GM19025 (cell line): ENCODE measurements at regions not wholly inside any gene's neighbourhood (a gene's known extent, or its start where the extent isn't known, plus 50 kb on each side); places are given as distances from the start of the nearest gene placed in this dataset.

Experiments used
- ATAC-seq: cut with Tn5 transposase; IDR thresholded peaks from one replicate; pipeline ENCODE4 v1.9.1; 2021; ENCODE audit warnings: mild to moderate bottlenecking, low read depth, moderate library complexity; ENCODE audit not compliant: unreplicated experiment

DNA sequence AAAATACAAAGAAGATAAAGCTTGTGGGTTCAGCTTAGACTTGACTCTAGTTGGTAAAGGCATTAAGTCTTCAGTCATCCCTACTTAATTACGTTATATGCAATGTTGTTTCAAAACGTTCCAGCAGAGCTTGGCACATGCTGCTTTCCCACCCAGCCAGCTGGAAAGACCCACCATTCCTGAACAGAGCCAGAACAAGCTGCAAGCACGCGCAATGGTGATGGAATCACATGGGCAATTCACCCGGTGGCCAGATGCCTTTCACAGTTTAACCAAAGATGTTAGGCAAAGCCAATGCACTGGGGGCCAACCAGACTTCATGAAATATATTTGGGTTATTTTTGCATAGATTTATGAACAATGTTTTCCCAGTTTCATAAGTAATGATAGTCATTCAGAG is 123.4 kb upstream of the CDH20 start:
- ATAC-seq = no peak

DNA sequence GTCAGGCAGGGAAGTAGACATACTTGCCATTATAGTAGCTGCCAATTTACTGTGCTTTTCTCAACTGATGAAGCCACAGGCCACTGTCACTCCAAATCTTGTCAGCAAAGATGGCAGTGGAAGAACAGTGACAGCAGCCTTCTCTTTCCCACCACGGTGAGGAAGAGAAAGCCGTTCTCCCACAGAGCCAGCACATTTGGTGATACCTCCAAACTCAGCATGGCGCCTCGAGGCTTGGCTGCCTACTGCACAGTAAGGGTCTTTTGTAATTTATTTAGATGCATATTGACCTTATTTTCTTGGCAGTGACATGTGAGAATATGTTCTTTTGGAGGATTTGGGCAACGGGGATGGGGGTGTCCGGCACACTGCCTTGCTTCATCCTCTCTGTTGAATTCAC is 117.2 kb upstream of the CDH20 start:
- no peak for ATAC-seq

DNA sequence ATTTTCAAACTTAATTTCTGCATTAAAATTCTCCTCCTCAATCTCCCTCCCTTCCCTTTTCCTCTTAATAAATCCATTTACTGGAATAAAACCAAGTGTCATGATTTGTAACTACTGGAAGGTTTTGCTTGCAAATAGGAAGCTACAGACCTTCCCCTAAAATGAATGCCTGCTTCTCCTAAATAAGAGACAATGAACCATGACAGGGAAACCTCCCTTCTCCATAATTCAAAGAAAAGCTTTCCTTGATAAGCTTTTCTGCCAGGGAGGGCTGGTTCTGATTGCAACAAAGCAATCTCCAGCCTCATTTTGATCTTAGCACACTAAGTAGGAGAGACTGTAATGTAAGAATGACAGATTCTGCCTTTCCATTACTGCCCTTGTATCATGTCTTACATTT is 111.0 kb upstream of the CDH20 start:
- ATAC-seq = no peak

DNA sequence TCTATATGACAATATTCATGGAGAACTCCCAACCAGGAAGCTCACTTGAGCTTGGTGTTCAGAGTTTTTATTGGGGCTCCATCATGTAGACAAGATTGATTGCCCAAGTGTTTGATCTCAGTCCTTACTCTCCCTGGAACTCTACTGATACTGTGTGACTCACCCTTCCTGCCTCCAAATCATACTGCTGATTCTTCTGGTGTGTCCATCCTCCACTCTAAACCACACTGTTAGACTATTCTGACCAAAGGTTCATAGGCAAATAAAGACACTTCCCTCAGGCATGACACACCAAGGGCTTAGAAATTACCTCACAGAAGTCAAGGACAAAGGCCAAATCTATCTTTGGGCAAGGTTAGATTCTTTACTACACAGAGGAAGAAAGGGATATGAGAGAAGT is 107.9 kb upstream of the CDH20 start:
- no peak for ATAC-seq

DNA sequence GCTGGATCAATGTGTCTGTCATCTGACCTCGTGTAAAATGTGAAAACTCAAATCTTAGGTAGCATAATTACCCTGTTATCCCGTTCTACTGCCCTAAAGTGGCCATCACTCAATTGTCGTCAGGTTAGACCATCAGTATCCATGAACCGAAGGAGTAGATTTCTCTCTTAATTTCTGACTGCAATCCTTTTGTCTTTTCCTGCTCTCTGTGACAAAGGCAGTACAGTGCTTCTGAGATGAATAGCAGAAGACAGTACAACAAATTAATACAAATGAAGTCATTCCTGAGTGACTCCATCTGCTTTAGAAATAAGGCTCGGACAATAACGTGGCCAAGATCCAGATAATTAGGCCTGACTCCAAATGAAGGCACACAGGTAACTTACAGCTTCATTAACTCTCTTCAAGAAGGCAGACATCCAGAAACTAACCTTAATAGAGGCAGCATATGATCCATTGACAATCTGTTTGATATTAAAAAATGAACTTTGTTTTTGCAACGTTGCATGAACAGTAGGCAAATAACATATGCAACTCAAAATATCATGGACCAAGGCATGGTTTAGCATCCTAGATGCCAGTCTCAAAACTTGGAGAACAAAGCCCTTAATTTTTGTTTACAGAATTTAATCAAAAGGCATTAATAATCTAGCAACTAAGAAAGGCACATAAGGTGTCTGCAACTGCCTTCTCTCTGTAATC is 96.7 kb upstream of the CDH20 start:
- no peak for ATAC-seq

DNA sequence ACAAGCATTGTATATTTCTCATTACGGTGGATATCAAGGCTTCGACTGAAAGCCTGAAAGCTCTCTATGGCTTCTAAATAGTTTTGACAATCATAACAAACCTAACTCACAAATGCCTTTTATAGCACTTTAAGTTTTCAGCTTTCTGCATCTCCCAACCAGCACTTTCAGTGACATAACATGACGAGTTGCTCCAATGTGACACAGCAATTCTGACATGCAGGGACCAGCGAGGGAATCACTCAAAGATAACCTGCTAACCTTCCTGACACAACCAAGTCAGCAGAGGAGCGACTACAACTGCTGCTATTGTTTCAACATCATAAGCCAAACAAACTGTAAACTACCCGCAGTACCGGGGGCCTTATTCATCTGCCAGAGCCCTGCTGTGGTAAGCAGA is 95.7 kb upstream of the CDH20 start:
- ATAC-seq = no peak

DNA sequence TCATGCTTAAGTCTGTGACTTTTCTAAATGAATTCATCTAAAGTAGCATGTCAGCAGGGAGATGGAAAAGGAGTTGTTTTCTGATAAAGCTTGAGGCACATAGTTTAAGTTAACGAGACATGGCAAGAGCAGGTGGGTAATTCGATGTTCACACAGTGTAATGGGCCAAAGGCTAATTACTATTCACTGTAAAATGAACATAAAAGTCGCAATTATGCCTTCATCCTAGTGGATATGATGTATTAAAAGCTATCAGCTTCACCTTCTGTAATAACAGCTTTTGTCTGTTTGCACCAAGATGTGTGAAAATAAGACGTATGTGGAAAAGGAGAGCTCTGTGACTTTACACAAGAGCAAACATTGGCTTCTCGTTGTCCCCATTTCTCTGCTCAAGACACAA is 94.2 kb upstream of the CDH20 start:
- ATAC-seq = no peak

DNA sequence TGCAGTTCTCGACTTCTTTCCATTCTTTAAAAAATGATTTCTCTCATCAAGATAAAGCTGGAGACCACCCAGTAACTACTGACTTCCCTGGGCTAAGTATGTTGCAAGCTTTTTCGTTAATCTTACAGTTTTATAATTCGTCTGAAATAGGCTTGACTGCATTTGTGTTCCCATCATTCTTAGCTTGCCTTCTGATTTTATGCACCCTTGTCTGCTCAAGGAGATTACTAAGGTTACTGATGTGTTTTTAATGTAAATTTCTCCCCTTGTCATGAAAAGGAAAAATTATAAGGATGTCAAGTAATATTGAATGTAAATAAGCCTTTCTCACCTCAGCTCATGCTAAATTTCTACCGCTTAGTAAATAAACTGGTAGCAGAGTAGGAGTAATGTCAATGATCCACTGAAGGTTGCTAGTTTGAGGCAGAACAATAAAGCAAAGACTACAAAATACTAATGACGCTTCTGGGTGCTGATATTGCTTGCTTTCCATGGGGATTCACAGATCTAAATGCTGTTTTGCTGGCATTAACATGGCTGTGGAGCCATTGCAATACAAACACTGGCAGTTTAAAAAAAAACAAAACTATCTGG is 91.9 kb upstream of the CDH20 start:
- ATAC-seq = no peak

DNA sequence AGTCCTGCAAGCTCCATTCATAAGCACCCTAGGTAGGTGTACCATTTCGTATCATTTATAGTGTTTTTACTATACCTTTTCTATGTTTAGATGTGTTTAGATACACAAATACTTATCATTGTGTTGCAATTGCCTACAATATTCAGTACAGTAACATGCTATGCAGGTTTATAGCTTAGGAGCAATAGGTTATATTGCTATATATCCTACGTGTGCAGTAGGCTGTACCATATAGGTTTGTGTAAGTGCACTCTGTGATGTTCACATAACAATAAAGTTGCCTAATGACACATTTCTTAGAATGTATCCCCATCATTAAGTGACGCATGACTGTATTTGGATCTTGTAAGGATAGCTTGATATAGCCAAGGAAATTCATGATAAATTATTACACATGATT is 88.6 kb upstream of the CDH20 start:
- no peak for ATAC-seq

DNA sequence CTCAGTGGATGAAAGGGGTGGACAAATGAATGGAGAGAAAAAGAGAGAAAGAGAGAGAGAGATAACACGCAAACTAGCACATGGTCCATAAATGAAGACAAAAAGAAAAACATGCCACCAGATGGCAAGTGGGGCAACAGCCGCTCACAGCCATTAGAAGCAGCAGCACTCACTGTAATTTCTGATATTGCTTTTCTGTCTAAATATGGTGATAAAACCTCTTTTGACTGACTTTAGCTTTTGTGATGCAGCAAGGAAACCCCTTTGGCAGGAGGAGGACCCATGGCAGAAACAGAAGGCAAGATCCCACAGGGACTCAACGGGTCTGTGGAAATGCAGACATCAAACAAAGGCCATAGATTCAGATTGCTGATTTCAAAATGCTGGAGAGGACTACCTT is 88.0 kb upstream of the CDH20 start:
- ATAC-seq = no peak

DNA sequence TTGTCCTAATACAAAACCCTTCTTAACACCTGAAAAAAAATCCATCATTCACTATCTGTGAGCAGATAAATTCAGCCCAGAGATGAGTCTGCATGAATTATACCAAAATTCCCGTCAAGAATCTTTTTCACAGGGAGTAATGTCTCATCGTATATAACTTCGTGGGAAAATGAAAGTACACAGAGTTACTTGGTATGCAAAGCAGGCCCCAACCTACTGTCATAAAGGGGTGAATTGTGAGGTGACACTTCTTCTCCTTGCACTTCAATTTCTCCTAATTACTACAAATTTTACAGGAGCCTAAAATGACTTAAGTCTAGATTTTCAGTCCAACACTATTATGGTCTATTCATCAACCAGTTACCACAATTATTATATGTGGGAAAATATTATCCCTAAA is 84.6 kb upstream of the CDH20 start:
- no peak for ATAC-seq

DNA sequence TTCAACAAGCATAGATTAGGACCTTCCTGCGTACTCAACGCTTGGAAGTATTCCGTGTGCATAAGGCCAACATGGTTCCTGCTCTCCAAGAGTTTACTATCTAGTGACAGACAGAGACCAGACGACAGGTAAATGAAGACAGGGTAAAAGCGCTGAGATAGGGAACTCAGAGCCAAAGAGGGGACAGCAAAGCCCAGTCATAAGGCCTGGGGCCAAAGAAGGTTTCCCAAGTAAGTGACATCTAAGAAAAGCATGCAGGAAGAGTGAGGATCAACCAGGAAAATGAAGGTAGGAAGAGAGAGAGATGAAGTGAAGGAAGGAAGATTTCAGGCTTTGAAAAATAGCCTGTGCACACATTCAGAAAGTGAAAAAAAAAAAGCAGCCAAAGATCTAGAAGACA is 76.9 kb upstream of the CDH20 start:
- no peak for ATAC-seq

DNA sequence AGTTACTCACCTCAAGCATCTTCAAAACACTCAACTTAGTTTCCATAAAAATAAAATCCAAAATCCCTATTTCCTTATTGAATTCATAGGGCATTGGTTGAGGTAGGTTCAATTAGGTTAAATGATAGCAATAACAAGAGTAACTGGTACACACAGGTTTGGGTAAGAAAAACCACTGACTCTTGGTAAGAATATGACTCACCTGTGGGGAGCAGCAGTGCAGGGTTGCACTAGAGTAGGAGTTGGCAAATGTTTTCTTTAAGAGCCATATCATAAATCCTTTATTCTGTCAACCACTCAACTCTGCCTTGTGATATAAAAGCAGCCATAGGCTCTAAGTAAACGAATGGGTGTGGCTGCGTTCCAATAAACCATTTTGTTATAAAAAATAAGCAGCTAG is 71.4 kb upstream of the CDH20 start:
- ATAC-seq = no peak

DNA sequence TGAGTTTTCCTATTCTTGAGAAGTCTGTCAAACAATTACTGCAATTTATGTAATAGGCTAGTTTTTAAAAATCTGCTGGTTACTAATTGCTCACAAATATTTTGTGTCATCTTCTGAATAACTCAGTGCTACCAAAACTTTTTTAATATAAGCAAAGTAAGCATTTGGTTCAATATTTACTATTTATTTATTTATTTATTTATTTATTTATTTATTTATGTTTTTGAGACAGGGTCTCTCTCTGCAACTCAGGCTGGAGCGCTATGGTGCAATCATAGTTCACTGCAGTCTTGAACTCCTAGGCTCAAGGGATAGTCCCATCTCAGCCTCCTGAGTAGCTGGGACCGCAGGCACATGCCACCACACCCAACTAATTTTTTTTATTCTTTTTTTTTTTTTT is 60.4 kb upstream of the CDH20 start:
- ATAC-seq = no peak

DNA sequence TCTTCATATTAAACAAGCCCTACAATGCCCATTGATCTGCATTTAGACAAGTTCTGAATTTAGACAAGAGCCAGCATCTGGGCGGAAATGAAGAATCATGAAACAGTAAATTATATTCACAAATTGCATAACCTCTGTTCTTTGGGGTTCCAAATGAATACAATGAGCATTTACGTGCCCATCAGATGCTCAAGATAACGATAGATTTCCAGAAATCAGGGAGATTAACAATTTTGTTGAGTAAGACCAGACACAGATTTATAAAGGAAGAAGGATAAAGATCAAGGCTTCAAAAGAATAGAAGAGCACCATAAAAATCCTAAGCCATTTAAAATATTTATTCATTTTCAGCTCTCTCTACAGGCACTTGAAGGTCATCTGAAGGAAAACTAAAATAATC is 59.7 kb upstream of the CDH20 start:
- ATAC-seq = no peak

DNA sequence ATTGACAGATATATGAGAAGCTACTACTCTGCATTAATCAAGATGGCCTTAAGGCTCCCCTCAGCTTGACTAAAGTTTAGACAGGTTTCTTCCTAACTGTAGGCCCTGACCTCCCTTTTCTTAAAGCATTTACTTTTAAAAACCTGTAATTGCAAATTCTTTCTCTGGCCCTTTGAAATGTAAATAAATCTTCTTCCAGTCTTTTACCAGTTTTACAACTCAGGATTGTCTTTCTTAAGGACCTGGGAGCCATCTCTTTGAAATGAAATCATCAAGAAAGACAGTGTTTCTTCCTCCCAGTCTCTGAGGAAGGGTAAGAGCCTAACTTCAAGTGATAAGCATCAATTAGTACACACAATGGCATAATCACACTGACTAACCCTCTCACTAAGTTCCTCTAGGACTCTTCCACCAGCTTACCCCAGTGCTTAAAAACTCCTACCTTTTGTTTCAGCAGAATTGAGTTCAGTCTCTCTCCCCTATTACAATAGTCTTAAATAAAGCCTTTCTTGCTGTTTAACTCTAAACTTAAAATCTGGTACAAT is 58.7 kb upstream of the CDH20 start:
- ATAC-seq = no peak

DNA sequence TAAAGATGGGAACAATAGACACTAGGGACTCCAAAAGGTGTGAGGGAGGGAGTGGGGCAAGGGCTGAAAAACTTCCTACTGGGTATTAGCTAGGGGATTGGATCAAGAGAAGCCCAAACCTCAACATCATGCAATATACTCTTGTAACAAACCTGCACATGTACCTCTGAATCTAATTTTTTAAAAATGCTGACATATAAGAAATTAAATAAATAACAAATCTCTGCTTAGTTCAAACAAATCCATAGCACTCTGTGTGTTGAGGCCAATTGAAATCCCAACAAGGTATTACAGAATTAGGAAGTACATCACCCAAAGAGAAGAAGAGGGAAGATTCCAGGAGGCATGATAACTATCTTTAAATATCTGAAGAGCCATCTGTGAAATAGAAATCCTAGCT is 55.4 kb upstream of the CDH20 start:
- ATAC-seq = no peak

DNA sequence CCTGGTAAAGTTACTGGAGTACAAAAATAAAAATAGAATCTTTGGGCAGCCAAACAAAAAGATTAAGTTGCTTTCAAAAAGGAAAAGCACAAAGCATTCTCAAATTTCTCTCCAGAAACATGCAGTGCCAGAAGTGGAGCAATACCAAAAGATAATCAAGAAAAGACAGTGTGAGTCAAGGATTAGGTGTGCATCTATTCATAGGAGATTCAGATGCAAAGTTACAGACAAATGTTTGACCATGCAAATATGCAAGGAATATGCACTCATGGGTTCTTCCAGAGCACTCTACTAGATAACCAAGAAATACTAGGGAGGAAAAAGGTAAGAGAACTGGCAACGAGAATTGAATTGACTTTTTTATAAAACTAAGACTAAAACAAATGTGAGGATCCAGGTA is 51.8 kb upstream of the CDH20 start:
- ATAC-seq = no peak

DNA sequence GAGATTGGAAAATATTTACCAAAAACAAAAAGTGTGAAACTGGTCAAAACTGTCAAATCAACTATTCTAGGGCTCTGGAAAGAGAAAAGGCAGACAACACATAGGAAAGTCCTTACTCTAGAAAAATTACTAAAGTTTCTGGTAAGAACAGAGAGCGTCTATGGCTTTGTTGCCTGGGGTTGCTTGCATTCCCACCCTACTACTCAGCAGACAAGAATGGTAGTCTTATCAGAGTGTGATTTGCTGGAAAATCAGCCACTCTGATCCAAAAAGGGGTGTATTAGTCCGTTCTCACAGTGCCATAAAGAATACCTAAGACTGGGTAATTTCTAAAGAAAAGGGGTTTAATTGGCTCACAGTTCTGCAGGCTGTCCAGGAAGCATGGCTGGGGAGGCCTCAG is 50.3 kb upstream of the CDH20 start:
- ATAC-seq = no peak
